ENCODE measurements at regions not wholly inside any gene's neighbourhood (a gene's known extent, or its start where the extent isn't known, plus 50 kb on each side); places are given as distances from the start of the nearest gene placed in this dataset.

GRCh38 chr3:161950318-161950868, 453.8 kb downstream of the OTOL1 start:
- ChIA-PET CTCF (no interaction called here), POLR2A (no interaction called here)
- no peaks in the 10 kb centered on the region for H3K9me3 ChIP-seq (ENCODE audit: control insufficient read depth, insufficient read depth, low read length)
- H3K27ac ChIP-seq (ENCODE audit: low read depth, low read length) = no peak overlapping the region
- no peak for DNase-seq (ENCODE audit: low read depth, low spot score)
- TF ChIP-seq, protein P1, sequence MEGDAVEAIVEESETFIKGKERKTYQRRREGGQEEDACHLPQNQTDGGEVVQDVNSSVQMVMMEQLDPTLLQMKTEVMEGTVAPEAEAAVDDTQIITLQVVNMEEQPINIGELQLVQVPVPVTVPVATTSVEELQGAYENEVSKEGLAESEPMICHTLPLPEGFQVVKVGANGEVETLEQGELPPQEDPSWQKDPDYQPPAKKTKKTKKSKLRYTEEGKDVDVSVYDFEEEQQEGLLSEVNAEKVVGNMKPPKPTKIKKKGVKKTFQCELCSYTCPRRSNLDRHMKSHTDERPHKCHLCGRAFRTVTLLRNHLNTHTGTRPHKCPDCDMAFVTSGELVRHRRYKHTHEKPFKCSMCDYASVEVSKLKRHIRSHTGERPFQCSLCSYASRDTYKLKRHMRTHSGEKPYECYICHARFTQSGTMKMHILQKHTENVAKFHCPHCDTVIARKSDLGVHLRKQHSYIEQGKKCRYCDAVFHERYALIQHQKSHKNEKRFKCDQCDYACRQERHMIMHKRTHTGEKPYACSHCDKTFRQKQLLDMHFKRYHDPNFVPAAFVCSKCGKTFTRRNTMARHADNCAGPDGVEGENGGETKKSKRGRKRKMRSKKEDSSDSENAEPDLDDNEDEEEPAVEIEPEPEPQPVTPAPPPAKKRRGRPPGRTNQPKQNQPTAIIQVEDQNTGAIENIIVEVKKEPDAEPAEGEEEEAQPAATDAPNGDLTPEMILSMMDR (IDR thresholded peaks at IDR 0.05; ENCODE audit: low read depth, low read length) = no peak
- H3K27me3 ChIP-seq (ENCODE audit: control insufficient read depth, insufficient read depth, low read length) = no peaks in the 10 kb centered on the region
- H3K4me3 ChIP-seq (ENCODE audit: low read depth, low read length) = no peak overlapping the region

GRCh38 chr3:161957467-161957866, 460.9 kb downstream of the OTOL1 start:
- H3K9me3 ChIP-seq (ENCODE audit: control insufficient read depth, insufficient read depth, low read length) = no peaks in the 10 kb centered on the region
- no peak overlapping the region for H3K27ac ChIP-seq (ENCODE audit: low read depth, low read length)
- TF ChIP-seq, protein P1 (IDR thresholded peaks at IDR 0.05; ENCODE audit: low read depth, low read length) = no peak
- H3K4me3 ChIP-seq (ENCODE audit: low read depth, low read length) = no peak overlapping the region
- POLR2A ChIA-PET = no interaction called here
- no peak for DNase-seq (ENCODE audit: low read depth, low spot score)
- CTCF ChIA-PET = no interaction called here
- no peaks in the 10 kb centered on the region for H3K27me3 ChIP-seq (ENCODE audit: control insufficient read depth, insufficient read depth, low read length)

DNA sequence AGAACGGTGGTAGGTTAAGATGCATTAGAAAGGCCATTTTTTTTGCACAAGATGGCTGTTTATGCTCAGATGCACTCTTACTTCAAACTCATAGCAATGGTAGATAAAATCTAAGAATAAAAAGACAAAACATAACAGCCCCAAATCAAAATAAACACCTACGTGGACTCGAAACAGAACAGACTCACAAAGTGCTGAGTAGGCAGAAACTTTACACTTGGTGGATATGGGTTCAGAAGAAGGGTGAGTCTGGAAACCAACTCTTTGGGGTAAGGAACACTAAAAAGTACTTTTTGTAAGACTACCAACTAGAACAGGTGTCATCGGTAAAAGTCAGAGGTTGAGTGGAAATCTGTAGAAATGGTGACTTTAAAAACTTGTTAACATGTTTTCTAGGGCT, 468.2 kb downstream of the OTOL1 start:
- no peak overlapping the region for H3K4me3 ChIP-seq (ENCODE audit: low read depth, low read length)
- no peak for DNase-seq (ENCODE audit: low read depth, low spot score)
- ChIA-PET POLR2A (no interaction called here), CTCF (no interaction called here)
- no peaks in the 10 kb centered on the region for H3K27me3 ChIP-seq (ENCODE audit: control insufficient read depth, insufficient read depth, low read length)
- no peak overlapping the region for H3K27ac ChIP-seq (ENCODE audit: low read depth, low read length)
- TF ChIP-seq, protein P1 (IDR thresholded peaks at IDR 0.05; ENCODE audit: low read depth, low read length) = no peak
- no peaks in the 10 kb centered on the region for H3K9me3 ChIP-seq (ENCODE audit: control insufficient read depth, insufficient read depth, low read length)

GRCh38 chr3:161969867-161970266, 473.3 kb downstream of the OTOL1 start:
- Histone ChIP-seq H3K9me3 (ENCODE audit: control insufficient read depth, insufficient read depth, low read length) (peaks cover 3% of the 10 kb centered on the region), H3K27ac (ENCODE audit: low read depth, low read length) (no peak overlapping the region), H3K4me3 (ENCODE audit: low read depth, low read length) (no peak overlapping the region), H3K27me3 (ENCODE audit: control insufficient read depth, insufficient read depth, low read length) (no peaks in the 10 kb centered on the region)
- DNase-seq (ENCODE audit: low read depth, low spot score) = no peak
- ChIA-PET POLR2A (no interaction called here), CTCF (no interaction called here)
- TF ChIP-seq, protein P1 (IDR thresholded peaks at IDR 0.05; ENCODE audit: low read depth, low read length) = no peak

GRCh38 chr3:161975201-161975600, 478.6 kb downstream of the OTOL1 start:
- no peak for DNase-seq (ENCODE audit: low read depth, low spot score)
- no peak overlapping the region for H3K27ac ChIP-seq (ENCODE audit: low read depth, low read length)
- TF ChIP-seq, protein P1 (IDR thresholded peaks at IDR 0.05; ENCODE audit: low read depth, low read length) = no peak
- no peaks in the 10 kb centered on the region for H3K27me3 ChIP-seq (ENCODE audit: control insufficient read depth, insufficient read depth, low read length)
- no peak overlapping the region for H3K4me3 ChIP-seq (ENCODE audit: low read depth, low read length)
- POLR2A ChIA-PET = no interaction called here
- peaks cover 4% of the 10 kb centered on the region for H3K9me3 ChIP-seq (ENCODE audit: control insufficient read depth, insufficient read depth, low read length)
- CTCF ChIA-PET = no interaction called here
